BE2C (cell line): ENCODE measurements at regions not wholly inside any gene's neighbourhood (a gene's known extent, or its start where the extent isn't known, plus 50 kb on each side); places are given as distances from the start of the nearest gene placed in this dataset.

Source experiments
- DNase-seq: peaks from one replicate; pipeline ENCODE4 v3.0.0-alpha.2; 2020
- H3K27me3 ChIP-seq: fragments of 250-450 bp; sonication (Bioruptor Pico); 2 replicates; pipeline ENCODE4 v1.5.1; 2020; ENCODE audit warnings: mild to moderate bottlenecking
- H3K36me3 ChIP-seq: fragments of 250-450 bp; sonication (Bioruptor Pico); 2 replicates; pipeline ENCODE4 v1.5.1; 2020; ENCODE audit warnings: mild to moderate bottlenecking
- H3K4me1 ChIP-seq: fragments of 250-450 bp; sonication (Bioruptor Pico); 2 replicates; pipeline ENCODE4 v1.5.1; 2020
- H3K4me3 ChIP-seq: 2 replicates; pipeline ENCODE4 v1.5.1; 2011; ENCODE audit warnings: low read depth, low read length
- H3K9me3 ChIP-seq: fragments of 250-450 bp; sonication (Bioruptor Pico); 2 replicates; pipeline ENCODE4 v1.5.1; 2020
- CTCF ChIP-seq: IDR thresholded peaks from 2 replicates; pipeline ENCODE4 v1.5.1; 2012; ENCODE audit warnings: mild to moderate bottlenecking, low read depth, low read length

GRCh38 chr9:24385077-24385476 is 160.6 kb downstream of the IZUMO3 start:
- no peaks in the 10 kb centered on the region for H3K4me1 ChIP-seq
- no peak overlapping the region for H3K4me3 ChIP-seq
- no peaks in the 10 kb centered on the region for H3K27me3 ChIP-seq
- H3K9me3 ChIP-seq, result no peaks in the 10 kb centered on the region
- TF ChIP-seq CTCF, result no peak
- H3K36me3 ChIP-seq, result no peaks in the 10 kb centered on the region
- no peak for DNase-seq

DNA sequence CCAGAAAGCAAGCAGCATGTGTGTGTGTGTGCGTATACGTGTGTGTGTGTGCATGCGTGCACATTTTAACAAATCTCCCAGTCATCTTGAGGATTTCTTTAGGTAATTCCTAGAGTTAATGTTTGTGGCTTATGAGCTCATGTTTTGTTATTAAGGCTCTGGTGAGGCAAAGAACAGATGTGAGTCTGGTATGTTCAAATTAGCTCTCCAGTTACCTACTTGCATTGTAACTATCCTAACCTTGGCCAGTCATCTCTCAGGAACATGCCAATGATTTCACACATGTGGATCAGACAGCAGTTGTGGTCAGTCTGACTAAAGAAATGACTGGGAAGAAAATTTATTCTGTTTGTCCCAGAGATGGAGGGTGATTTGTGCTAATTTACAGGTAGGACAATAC is 163.1 kb downstream of the IZUMO3 start:
- no peak for DNase-seq
- H3K9me3 ChIP-seq, result no peaks in the 10 kb centered on the region
- H3K4me1 ChIP-seq, result no peaks in the 10 kb centered on the region
- no peaks in the 10 kb centered on the region for H3K27me3 ChIP-seq
- no peak for TF ChIP-seq CTCF
- no peaks in the 10 kb centered on the region for H3K36me3 ChIP-seq
- H3K4me3 ChIP-seq, result no peak overlapping the region

DNA sequence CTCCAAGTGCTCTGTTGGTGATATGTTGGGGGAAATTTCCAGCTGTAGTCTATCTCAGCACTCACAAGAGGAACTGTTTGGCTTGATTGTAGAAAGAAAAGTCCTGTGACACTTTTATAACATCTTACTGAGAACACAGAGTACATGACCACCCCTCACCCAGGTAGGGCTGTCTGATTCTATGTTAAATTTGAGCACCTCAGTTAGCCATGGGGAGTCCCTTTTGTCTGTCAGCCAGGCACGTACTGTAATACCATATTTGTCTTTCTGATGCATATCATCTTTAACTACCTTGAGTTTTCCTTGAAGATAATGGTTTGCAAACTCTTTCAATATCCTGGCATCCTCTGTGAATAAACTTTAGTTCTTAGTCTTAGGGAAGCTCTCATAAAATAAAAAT is 164.5 kb downstream of the IZUMO3 start:
- Histone ChIP-seq H3K27me3 (no peaks in the 10 kb centered on the region), H3K4me1 (no peaks in the 10 kb centered on the region), H3K36me3 (no peaks in the 10 kb centered on the region), H3K9me3 (no peaks in the 10 kb centered on the region), H3K4me3 (no peak overlapping the region)
- TF ChIP-seq CTCF, result no peak
- DNase-seq, result no peak

GRCh38 chr9:24359046-24359445 is 186.7 kb downstream of the IZUMO3 start:
- DNase-seq, result no peak
- H3K4me1 ChIP-seq, result no peaks in the 10 kb centered on the region
- H3K4me3 ChIP-seq, result no peak overlapping the region
- no peaks in the 10 kb centered on the region for H3K36me3 ChIP-seq
- H3K9me3 ChIP-seq, result no peaks in the 10 kb centered on the region
- TF ChIP-seq CTCF, result no peak
- H3K27me3 ChIP-seq, result no peaks in the 10 kb centered on the region

DNA sequence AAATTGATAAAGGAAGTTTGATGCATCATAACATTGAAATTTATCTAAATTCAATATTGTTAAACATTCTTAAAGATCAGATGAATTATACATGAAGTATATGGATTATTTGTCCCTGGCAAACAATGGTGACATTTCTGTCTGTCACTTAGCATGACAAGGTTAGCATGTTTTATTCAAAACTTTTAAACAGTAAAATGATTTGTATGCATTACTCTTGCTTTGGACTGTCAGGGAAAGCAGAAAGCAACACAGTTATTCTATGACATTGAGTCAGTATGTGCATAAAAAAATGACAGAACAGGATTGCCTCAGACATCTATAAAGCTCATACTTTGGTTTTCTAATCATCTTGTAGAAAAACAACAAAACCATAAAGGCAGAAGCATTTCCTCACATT is 193.7 kb downstream of the IZUMO3 start:
- no peaks in the 10 kb centered on the region for H3K4me1 ChIP-seq
- H3K4me3 ChIP-seq, result no peak overlapping the region
- no peaks in the 10 kb centered on the region for H3K36me3 ChIP-seq
- no peak for DNase-seq
- no peaks in the 10 kb centered on the region for H3K9me3 ChIP-seq
- no peak for TF ChIP-seq CTCF
- H3K27me3 ChIP-seq, result no peaks in the 10 kb centered on the region

- Histone ChIP-seq H3K9me3 (no peaks in the 10 kb centered on the region), H3K27me3 (no peaks in the 10 kb centered on the region), H3K4me3 (no peak overlapping the region), H3K4me1 (no peaks in the 10 kb centered on the region), H3K36me3 (no peaks in the 10 kb centered on the region)
- TF ChIP-seq CTCF, result no peak
- no peak for DNase-seq
These were observed 194.4 kb downstream of the IZUMO3 start for GRCh38 chr9:24351258-24351657.
